ENCODE measurements at regions not wholly inside any gene's neighbourhood (a gene's known extent, or its start where the extent isn't known, plus 50 kb on each side); places are given as distances from the start of the nearest gene placed in this dataset.

GRCh38 chr9:28598408-28598807 is 1025.1 kb upstream of the C9orf72 start:
- Histone ChIP-seq H3K27me3 (ENCODE audit: control insufficient read depth in 1 of 2, insufficient read depth in 2 of 2, low read length in 2 of 2) (no peaks in the 10 kb centered on the region), H2AFZ (ENCODE audit: low read length) (no peak overlapping the region), H3K4me1 (ENCODE audit: insufficient read depth, low read length) (no peaks in the 10 kb centered on the region), H3K27ac (ENCODE audit: extremely low read length, insufficient read depth, low read length) (no peak overlapping the region), H4K20me1 (ENCODE audit: insufficient read depth, low read length) (no peaks in the 10 kb centered on the region), H3K4me2 (ENCODE audit: low read depth, low read length) (no peak overlapping the region), H3K9ac (ENCODE audit: insufficient read depth, low read depth, low read length) (no peak overlapping the region), H3K36me3 (replicated peaks in 1 of 2; ENCODE audit: control insufficient read depth in 1 of 2, insufficient read depth in 2 of 2, low read length in 2 of 2) (no peaks in the 10 kb centered on the region), H3K9me3 (ENCODE audit: low read length) (no peaks in the 10 kb centered on the region), H3K79me2 (ENCODE audit: insufficient read depth, low read length) (no peaks in the 10 kb centered on the region), H3K4me3 (replicated peaks in 1 of 3; ENCODE audit: insufficient read depth in 1 of 3, low read depth in 2 of 3, low read length in 3 of 3) (no peak overlapping the region)
- intact Hi-C loops (cut with micrococcal nuclease; ENCODE audit: unreplicated experiment), result no loop called here
- no peak for ATAC-seq
- no peak for DNase-seq (ENCODE audit: low spot score)
- ChIA-PET POLR2A (no interaction called here), CTCF (ENCODE audit: low intra/inter-chr PET ratio, low total read pairs) (no interaction called here)
- FAIRE-seq, result no peak
- no TSS peak for BruUV-seq (replicated peaks)
- 11% methylated on average over 3 of the region's 3 CpGs for WGBS (ENCODE audit: low lambda C conversion rate)
- in situ Hi-C loops (cut with HindIII; ENCODE audit: extremely low pct_ligation_motif_present, low pct_unique_long_range_greater_than_20kb), result no loop called here
- TF ChIP-seq SP4 (CRISPR knock-in tag; IDR thresholded peaks at IDR 0.05), result no peak
- TF ChIP-seq PAXIP1 (CRISPR knock-in tag; conservative IDR thresholded peaks at IDR 0.05), result no peak
- no peak for TF ChIP-seq ZKSCAN5 (CRISPR knock-in tag; IDR thresholded peaks at IDR 0.05)
- no peak for TF ChIP-seq ZNF253 (CRISPR knock-in tag; IDR thresholded peaks at IDR 0.05; ENCODE audit: borderline replicate concordance)
- TF ChIP-seq RARA (CRISPR knock-in tag; IDR thresholded peaks at IDR 0.05), result no peak
- TF ChIP-seq KDM2A (CRISPR knock-in tag; IDR thresholded peaks at IDR 0.05; ENCODE audit: borderline replicate concordance, low read depth), result no peak
- no peak for TF ChIP-seq SP5 (CRISPR knock-in tag; IDR thresholded peaks at IDR 0.05; ENCODE audit: borderline replicate concordance, low read depth)
- no peak for TF ChIP-seq YEATS2 (CRISPR knock-in tag; IDR thresholded peaks at IDR 0.05; ENCODE audit: borderline replicate concordance)
- no peak for TF ChIP-seq MXD4 (CRISPR knock-in tag; IDR thresholded peaks at IDR 0.05)
- TF ChIP-seq STAG1 (CRISPR knock-in tag; IDR thresholded peaks at IDR 0.05), result no peak
- TF ChIP-seq KMT2A (CRISPR knock-in tag; IDR thresholded peaks at IDR 0.05), result no peak
- TF ChIP-seq ZNF484 (CRISPR knock-in tag; IDR thresholded peaks at IDR 0.05; ENCODE audit: borderline replicate concordance, low read depth), result no peak
- TF ChIP-seq ZNF800 (CRISPR knock-in tag; IDR thresholded peaks at IDR 0.05), result no peak
- TF ChIP-seq HNRNPLL (IDR thresholded peaks at IDR 0.05; ENCODE audit: low read depth, low read length, poor library complexity, severe bottlenecking), result no peak
- TF ChIP-seq TP53 (CRISPR knock-in tag; conservative IDR thresholded peaks at IDR 0.05), result no peak
- TF ChIP-seq PLSCR1 (CRISPR knock-in tag; IDR thresholded peaks at IDR 0.05; ENCODE audit: borderline replicate concordance), result no peak
- no peak for TF ChIP-seq SMARCE1 (IDR thresholded peaks at IDR 0.05; ENCODE audit: borderline replicate concordance)
